B cell (primary cell): ENCODE measurements at regions not wholly inside any gene's neighbourhood (a gene's known extent, or its start where the extent isn't known, plus 50 kb on each side); places are given as distances from the start of the nearest gene placed in this dataset.

Experiments
- CTCF ChIP-seq: fragments of 200-600 bp; IDR thresholded peaks from one replicate; pipeline ENCODE4 v1.8.0; 2022; ENCODE audit warnings: antibody characterized with exemption, mild to moderate bottlenecking
- EZH2 ChIP-seq: IDR thresholded peaks from 2 replicates; pipeline ENCODE4 v1.6.1; 2012; ENCODE audit warnings: borderline replicate concordance, low read depth, mild to moderate bottlenecking, moderate library complexity, low read length; ENCODE audit not compliant: insufficient read depth, poor library complexity, severe bottlenecking

GRCh38 chr17:49911719-49912118 lies 57.3 kb upstream of the DLX4 start:
- no peak for TF ChIP-seq CTCF
- no peak for TF ChIP-seq EZH2
